GM21367 (cell line): ENCODE measurements at regions not wholly inside any gene's neighbourhood (a gene's known extent, or its start where the extent isn't known, plus 50 kb on each side); places are given as distances from the start of the nearest gene placed in this dataset.

Experiments used
- ATAC-seq: cut with Tn5 transposase; IDR thresholded peaks from one replicate; pipeline ENCODE4 v1.9.1; 2021; ENCODE audit not compliant: unreplicated experiment

- no peak for ATAC-seq
These were observed 51.4 kb upstream of the CHMP2B start for GRCh38 chr3:87175732-87176131.

- ATAC-seq: no peak
These were observed 53.3 kb upstream of the CHMP2B start for GRCh38 chr3:87173776-87174175.

GRCh38 chr3:87173071-87173470, 54.0 kb upstream of the CHMP2B start:
- no peak for ATAC-seq

- peak; percentile 90 for ATAC-seq
These were observed 59.3 kb upstream of the CHMP2B start for GRCh38 chr3:87167628-87168456.

- no peak for ATAC-seq
These were observed 62.9 kb upstream of the CHMP2B start for GRCh38 chr3:87164245-87164644.

- ATAC-seq: no peak
These were observed 65.3 kb upstream of the CHMP2B start for GRCh38 chr3:87161851-87162250.

- no peak for ATAC-seq
These were observed 65.7 kb upstream of the CHMP2B start for GRCh38 chr3:87161417-87161816.

- ATAC-seq: no peak
These were observed 66.1 kb upstream of the CHMP2B start for GRCh38 chr3:87161013-87161412.

GRCh38 chr3:87158823-87159222, 68.3 kb upstream of the CHMP2B start:
- ATAC-seq: no peak

- ATAC-seq: no peak
These were observed 79.1 kb upstream of the CHMP2B start for GRCh38 chr3:87148020-87148419.

GRCh38 chr3:87147562-87147961, 79.5 kb upstream of the CHMP2B start:
- ATAC-seq: no peak

GRCh38 chr3:87145553-87145952, 81.6 kb upstream of the CHMP2B start:
- peak; percentile 89 for ATAC-seq

GRCh38 chr3:87136066-87136596, 91.0 kb upstream of the CHMP2B start:
- no peak for ATAC-seq

GRCh38 chr3:87135412-87135811, 91.7 kb upstream of the CHMP2B start:
- ATAC-seq: no peak

- no peak for ATAC-seq
These were observed 94.3 kb upstream of the CHMP2B start for GRCh38 chr3:87132801-87133200.

- ATAC-seq: no peak
These were observed 99.1 kb upstream of the CHMP2B start for GRCh38 chr3:87128006-87128405.

GRCh38 chr3:87127281-87127680, 99.8 kb upstream of the CHMP2B start:
- no peak for ATAC-seq

- no peak for ATAC-seq
These were observed 100.8 kb upstream of the CHMP2B start for GRCh38 chr3:87126321-87126720.

- no peak for ATAC-seq
These were observed 102.0 kb upstream of the CHMP2B start for GRCh38 chr3:87125116-87125515.

GRCh38 chr3:87122766-87123165, 104.3 kb upstream of the CHMP2B start:
- no peak for ATAC-seq

- ATAC-seq: no peak
These were observed 105.3 kb upstream of the CHMP2B start for GRCh38 chr3:87121856-87122255.

- ATAC-seq: no peak
These were observed 106.2 kb upstream of the CHMP2B start for GRCh38 chr3:87120881-87121280.

- ATAC-seq: no peak
These were observed 106.9 kb upstream of the CHMP2B start for GRCh38 chr3:87120236-87120635.
